ENCODE measurements at regions not wholly inside any gene's neighbourhood (a gene's known extent, or its start where the extent isn't known, plus 50 kb on each side); places are given as distances from the start of the nearest gene placed in this dataset.
"Not testable (repeated sequence)": the region's sequence is repeated elsewhere in the genome, so short reads cannot be mapped to it uniquely, and the experiment has no call there.

- ATAC-seq = no peak
Observed at GRCh38 chr21:20013851-20014250, 984.4 kb upstream of the NCAM2 start.

- ATAC-seq = no peak
Observed at GRCh38 chr21:20016435-20017005, 981.7 kb upstream of the NCAM2 start.

DNA sequence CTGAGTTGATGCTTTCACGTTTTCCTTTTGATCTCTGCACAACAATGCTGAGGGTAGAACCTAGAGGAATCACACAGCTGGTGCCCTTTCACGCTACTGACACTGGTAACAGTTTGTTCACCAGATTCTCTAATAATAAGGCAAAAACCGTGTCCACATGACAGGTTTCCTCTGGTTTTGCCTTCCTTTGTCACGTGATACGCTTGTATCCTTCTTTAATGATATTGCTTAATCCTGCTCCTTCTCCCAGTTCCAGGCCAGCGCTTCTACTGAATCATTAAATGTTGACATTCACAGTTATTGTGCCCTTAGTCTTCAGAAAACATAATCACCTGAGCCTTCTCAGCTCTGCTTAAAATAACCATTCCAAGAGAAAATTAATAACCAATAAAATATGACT lies 978.2 kb upstream of the NCAM2 start:
- ATAC-seq = no peak

DNA sequence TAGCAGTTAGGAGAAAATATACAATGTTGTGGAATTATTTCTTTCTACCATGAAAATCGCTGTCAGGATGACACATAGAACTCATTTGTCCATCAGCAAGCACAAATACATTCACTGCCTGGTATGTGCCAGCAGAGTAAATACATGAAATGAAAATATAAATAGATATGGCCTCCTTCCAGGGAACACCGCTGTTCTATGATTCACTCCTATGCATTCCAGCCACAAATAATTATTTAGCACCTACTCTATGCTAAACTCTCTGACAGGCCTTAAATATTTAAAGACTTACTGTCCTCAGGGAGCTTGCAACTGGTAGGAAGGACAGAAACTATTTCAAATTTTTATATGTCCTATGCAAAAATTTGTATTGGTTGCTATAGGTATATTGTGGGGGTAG lies 975.0 kb upstream of the NCAM2 start:
- no peak for ATAC-seq

DNA sequence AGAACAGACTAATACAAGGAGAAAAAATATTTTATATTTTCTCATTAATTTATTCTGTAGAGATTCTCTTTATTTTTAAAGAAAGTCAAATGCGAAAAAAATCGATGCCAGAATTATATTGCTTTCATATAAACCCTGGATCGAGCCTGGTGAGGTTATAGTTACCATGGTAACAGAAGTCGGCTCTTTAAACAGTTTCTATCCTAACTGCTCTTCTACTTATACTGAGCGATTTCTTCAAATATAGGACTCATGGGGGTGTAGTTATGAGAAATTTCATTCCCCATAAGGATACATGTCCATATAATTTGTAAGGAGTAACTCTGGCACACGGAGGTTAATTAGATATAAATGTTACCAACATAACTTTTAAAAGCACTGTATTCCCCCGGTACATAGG lies 973.5 kb upstream of the NCAM2 start:
- ATAC-seq = no peak

DNA sequence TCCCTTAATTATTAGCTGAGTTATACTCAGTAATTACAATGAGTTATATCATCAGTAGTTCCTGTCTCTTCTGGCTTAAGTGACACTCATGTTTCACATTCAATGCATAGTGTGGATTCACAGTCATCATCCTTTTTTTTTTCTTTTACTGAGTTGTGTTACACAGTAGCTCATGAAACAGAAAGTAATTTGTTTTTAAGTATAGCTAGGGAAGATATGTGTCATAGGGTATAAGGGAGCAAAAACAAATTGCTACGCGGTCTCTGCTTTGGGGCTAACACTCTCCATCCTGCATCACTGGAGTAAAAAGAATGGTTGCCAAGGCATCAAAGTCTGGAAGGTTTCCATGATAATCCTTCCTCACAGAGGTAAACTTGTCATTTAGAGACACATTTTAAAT lies 971.7 kb upstream of the NCAM2 start:
- ATAC-seq = no peak

GRCh38 chr21:20030390-20030789 lies 967.8 kb upstream of the NCAM2 start:
- ATAC-seq = no peak

DNA sequence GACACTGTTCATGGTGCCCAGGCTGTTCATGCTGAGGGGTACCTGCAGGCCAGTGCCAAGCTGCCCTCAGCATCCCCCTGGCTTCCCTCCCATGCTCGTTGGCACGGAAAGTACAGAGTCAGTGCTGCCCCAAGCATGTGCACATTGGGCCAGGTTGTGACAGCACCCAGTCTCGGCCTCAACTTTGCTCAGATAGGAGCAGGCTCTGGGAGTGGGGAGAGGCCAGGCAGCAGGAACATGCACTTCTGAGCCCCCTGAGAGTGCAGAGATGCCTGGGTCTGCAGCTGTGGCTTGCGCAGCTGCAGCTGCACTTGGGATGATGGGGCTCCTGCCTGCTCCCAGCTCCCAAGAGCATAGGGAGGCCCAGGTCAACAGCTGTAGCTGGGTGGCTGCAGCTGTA lies 966.4 kb upstream of the NCAM2 start:
- no peak for ATAC-seq

GRCh38 chr21:20040768-20041167 lies 957.4 kb upstream of the NCAM2 start:
- ATAC-seq = no peak

DNA sequence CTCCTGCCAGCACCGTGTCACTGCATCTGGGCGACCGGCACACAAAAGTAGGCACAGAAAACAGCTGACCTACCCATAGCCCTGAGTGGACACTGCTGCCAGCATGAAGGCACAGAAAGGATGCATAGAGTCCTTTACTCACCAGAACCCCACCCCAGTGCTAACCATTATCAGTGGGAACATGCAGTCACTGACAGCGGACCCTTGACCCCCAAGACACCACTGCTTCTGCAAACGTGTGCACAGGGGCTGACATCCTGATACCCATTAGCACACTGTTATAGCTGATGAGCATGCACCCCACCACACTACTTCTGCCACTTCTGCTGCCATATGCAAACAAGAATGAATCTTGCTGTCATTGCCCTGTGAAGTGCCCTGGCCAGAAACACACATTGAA lies 953.0 kb upstream of the NCAM2 start:
- no peak for ATAC-seq

DNA sequence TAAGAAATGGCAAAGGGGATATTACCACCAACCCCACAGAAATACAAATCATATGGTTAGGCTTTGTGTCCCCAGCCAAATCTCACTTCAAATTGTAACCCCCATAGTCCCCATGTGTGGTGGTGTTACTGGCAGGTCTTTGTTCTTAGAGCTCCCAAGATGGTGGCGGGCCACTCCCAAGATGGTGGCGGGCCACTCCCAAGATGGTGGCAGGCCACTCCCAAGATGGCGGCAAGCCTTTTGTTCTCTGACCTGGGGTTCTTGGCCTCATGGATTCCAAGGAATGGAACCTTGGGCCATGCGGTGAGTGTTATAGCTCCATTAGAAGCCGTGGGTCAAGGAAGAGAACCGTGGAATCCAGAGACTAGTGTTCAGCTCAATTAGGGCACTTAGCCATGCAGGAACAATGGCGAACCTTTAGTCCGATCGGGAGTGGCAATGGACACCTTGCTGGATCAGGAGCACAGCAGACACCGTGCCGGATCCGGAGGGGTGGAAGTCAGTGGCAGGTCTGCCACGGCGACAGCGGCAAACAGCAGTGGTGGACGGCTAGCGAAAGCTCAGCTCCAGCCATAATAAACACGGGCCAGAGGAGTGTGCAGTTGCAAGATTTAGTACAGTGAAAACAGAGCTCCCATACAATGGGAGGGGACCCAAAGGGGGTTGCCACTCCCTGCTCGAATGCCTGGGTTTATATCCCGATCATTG lies 949.9 kb upstream of the NCAM2 start:
- not testable (repeated sequence) for ATAC-seq

- ATAC-seq = no peak
Observed at GRCh38 chr21:20083336-20083735, 914.9 kb upstream of the NCAM2 start.

DNA sequence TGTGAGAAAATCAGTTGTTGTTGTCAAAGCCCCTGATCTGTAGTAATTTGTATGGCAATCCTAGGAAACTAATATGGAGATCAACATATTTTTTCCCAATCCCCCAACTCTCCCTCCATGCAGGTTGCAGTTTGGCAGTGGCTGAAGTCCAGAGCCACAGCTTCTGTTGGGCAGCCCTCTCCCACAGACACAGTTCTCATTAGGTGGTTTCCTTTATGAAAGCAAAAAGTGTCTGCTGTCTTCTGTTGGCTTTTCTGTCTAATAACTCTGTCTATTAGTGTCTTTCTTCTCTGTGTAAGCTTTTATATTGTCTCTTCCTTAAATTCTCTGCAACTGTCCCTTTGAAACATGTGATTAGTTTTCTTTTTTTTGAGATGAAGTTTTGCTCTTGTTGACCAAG lies 914.3 kb upstream of the NCAM2 start:
- ATAC-seq = no peak

DNA sequence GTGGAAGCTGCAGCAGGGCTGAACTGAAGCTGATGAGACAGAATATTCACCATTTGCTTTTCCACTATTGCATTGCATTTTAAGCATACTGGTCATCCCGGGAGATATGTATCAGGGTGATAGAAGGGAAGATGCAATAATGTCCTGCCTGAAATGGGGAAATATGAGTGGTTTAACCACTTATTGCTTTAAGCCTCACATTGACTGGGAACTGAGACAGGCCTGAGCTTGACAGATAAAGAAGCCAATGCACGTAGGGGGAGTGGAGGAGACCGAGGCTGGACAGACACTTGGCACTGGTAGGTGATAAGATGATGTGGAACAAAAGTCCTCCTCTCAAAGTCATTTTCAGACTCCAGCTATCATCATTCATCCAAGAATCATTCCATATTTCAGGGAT lies 911.7 kb upstream of the NCAM2 start:
- ATAC-seq = no peak

- no peak for ATAC-seq
Observed at GRCh38 chr21:20106368-20106767, 891.8 kb upstream of the NCAM2 start.

DNA sequence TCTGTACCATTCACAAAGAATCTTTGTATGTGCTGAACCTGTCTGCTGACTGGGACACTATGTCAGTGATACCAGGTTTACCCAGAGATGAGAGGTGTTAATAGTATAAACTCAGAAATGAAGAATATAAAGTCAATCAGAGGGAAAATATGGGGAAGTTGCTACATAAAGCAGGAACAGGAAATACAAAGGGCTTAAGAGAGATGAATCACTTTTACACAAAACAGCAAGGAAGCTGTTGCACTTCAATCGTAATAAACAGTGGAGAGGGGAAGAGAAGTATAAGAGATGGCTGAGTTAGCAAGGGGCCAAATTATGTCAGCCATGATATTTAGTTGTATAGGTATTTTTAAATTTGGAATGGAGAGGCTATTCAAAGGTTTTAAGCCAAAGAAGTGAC lies 890.2 kb upstream of the NCAM2 start:
- ATAC-seq = no peak

DNA sequence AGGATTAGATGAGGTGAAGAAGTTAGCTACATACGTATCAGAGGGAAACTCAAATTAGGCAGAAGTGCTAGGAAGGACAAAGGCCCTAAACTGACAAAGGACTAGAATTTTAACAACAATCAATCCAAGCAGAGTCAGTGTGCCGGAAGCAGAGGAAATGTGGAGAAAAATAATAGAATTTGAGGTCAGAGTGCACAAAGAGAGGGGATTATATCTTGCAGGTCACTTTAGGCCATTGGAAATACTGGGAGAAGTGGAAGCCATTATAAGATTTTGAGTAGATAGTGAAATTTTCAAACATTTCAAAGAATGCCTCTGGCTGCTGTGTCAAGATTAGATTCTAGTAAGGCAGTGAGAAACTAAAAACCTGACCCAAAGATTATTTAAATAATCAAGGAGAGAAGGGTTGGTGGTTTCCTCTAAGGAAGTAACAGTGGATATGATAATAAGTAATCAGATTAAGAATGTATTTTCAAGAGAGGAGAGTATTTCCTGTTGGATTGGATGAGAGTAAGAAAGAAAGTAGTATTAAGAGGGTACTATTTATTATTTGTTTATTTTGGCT lies 889.2 kb upstream of the NCAM2 start:
- ATAC-seq = no peak

DNA sequence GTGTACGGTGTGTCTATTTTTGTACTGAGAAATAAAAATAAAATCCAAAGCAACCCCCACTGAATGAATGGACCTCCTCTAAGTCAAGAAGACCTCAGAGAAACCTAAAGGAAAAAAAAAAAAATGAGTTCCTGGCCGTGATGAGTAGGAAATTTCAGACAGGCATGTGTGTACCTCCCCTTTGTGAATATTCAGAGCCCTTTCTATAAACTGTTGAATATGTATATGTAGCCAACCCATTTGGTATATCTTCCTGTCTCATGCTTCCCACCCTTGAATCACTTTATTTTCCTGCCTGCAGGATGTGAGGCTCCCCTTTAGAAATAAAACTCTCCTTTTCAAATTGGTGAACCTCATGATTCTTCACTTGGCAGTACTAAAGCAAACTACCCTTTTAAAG lies 887.8 kb upstream of the NCAM2 start:
- ATAC-seq = no peak

GRCh38 chr21:20151741-20152140 lies 846.5 kb upstream of the NCAM2 start:
- no peak for ATAC-seq

- ATAC-seq = no peak
Observed at GRCh38 chr21:20163167-20163566, 835.0 kb upstream of the NCAM2 start.

DNA sequence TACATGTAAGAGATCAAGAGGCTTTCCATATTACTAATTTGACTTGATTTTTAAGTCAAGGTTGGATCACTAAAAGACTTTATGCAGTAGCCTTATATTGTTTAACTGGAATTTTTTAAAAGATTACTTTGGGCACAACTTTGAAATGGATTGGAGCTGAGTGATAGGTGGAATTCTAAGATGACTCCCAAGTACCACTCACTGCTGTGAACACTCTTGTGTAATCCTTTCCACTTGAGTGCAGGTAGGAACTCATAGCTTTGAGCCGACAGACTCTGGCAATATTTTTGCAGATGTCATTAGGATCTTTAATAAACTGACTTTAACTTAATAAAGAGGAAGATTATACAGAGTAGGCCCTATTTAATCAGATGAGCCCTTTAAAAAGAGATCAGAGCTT lies 831.1 kb upstream of the NCAM2 start:
- ATAC-seq = no peak

- ATAC-seq = no peak
Observed at GRCh38 chr21:20169812-20170576, 828.2 kb upstream of the NCAM2 start.

- no peak for ATAC-seq
Observed at GRCh38 chr21:20186186-20186585, 812.0 kb upstream of the NCAM2 start.

- no peak for ATAC-seq
Observed at GRCh38 chr21:20187028-20187427, 811.2 kb upstream of the NCAM2 start.

Data from esophagus mucosa (tissue), 1 donor.